Vagina (tissue), 2 donors: ENCODE measurements at regions not wholly inside any gene's neighbourhood (a gene's known extent, or its start where the extent isn't known, plus 50 kb on each side); places are given as distances from the start of the nearest gene placed in this dataset.

Source experiments
- DNase-seq, 2 donors: peaks; one replicate each; pipeline ENCODE4 v3.0.0-alpha.2; 2017; ENCODE audit errors: extremely low spot score in 2 of 2
- H3K27ac ChIP-seq: fragments of 200-600 bp; sonication (generic); one replicate; pipeline ENCODE4 v1.5.1; 2019
- H3K27me3 ChIP-seq: fragments of 200-600 bp; sonication (generic); one replicate; pipeline ENCODE4 v1.5.1; 2019
- H3K36me3 ChIP-seq, 2 donors: fragments of 200-600 bp; sonication (generic); one replicate each; pipeline ENCODE4 v1.5.1; 2017 to 2019
- H3K4me1 ChIP-seq: fragments of 200-600 bp; sonication (generic); one replicate; pipeline ENCODE4 v1.5.1; 2019
- H3K4me3 ChIP-seq, 2 donors: fragments of 200-600 bp; sonication (generic); 1 replicate in 1 of 2; 2 replicates in 1 of 2; pipeline ENCODE4 v1.5.1; 2016 to 2019
- H3K9me3 ChIP-seq: fragments of 200-600 bp; sonication (generic); one replicate; pipeline ENCODE4 v1.5.1; 2019
- CTCF ChIP-seq, 3 experiments: fragments of 450-650 bp in 2 of 3; fragments of 200-600 bp in 1 of 3; sonication (generic) in 1 of 3; IDR thresholded peaks; one replicate each; pipeline ENCODE4 v1.5.1; 2017 to 2019; ENCODE audit warnings: antibody characterized with exemption in 3 of 3, mild to moderate bottlenecking in 2 of 3, moderate library complexity in 2 of 3
- POLR2A ChIP-seq, 2 donors: fragments of 450-650 bp; IDR thresholded peaks; one replicate each; pipeline ENCODE4 v1.6.1; 2017; ENCODE audit warnings: antibody characterized with exemption in 2 of 2, mild to moderate bottlenecking in 2 of 2, moderate library complexity in 2 of 2
- POLR2AphosphoS5 ChIP-seq, 2 donors: sonication (generic); formaldehyde crosslinking; IDR thresholded peaks; one replicate each; pipeline ENCODE4 v1.9.0; 2017; ENCODE audit warnings: antibody characterized with exemption in 2 of 2, mild to moderate bottlenecking in 2 of 2, low read depth in 1 of 2; ENCODE audit not compliant: insufficient read depth in 1 of 2
- intact Hi-C: fragments of 100-400 bp; cut with DNase I; formaldehyde crosslinking; loops from one replicate; pipeline ENCODE4 v1.15.1; 2023

- no peaks in the 10 kb centered on the region for H3K27me3 ChIP-seq
- no peaks in the 10 kb centered on the region for H3K36me3 ChIP-seq
- intact Hi-C loops = no loop called here
- DNase-seq = no peak
- H3K4me3 ChIP-seq = no peak overlapping the region
- H3K27ac ChIP-seq = no peak overlapping the region
- H3K9me3 ChIP-seq = no peaks in the 10 kb centered on the region
- no peak for TF ChIP-seq POLR2A (IDR thresholded peaks at IDR 0.05)
- H3K4me1 ChIP-seq = peaks cover 10% of the 10 kb centered on the region
Observed at GRCh38 chr2:128389388-128390086, 70.9 kb upstream of the HS6ST1 start.

- peak overlapping the region; percentile 6 for H3K27ac ChIP-seq
- peaks cover 10% of the 10 kb centered on the region for H3K4me1 ChIP-seq
- H3K9me3 ChIP-seq = no peaks in the 10 kb centered on the region
- DNase-seq = no peak
- TF ChIP-seq CTCF (IDR thresholded peaks at IDR 0.05) (no peak), POLR2A (IDR thresholded peaks at IDR 0.05) (no peak), POLR2AphosphoS5 (IDR thresholded peaks at IDR 0.05; ENCODE audit: insufficient read depth in 1 of 2, low read depth in 1 of 2) (no peak)
- H3K4me3 ChIP-seq = no peak overlapping the region
- H3K36me3 ChIP-seq = no peaks in the 10 kb centered on the region
- no peaks in the 10 kb centered on the region for H3K27me3 ChIP-seq
- intact Hi-C loops = no loop called here
Observed at GRCh38 chr2:128390256-128390990, 71.8 kb upstream of the HS6ST1 start.

- no peak for TF ChIP-seq CTCF (IDR thresholded peaks at IDR 0.05)
- no peak for TF ChIP-seq POLR2A (IDR thresholded peaks at IDR 0.05)
- TF ChIP-seq POLR2AphosphoS5 (IDR thresholded peaks at IDR 0.05; ENCODE audit: insufficient read depth in 1 of 2, low read depth in 1 of 2) = no peak
- Histone ChIP-seq H3K4me3 (no peak overlapping the region), H3K9me3 (no peaks in the 10 kb centered on the region), H3K27me3 (no peaks in the 10 kb centered on the region), H3K4me1 (peaks cover 10% of the 10 kb centered on the region), H3K36me3 (no peaks in the 10 kb centered on the region), H3K27ac (peak overlapping the region; percentile 17)
- intact Hi-C loops = no loop called here
- DNase-seq = no peak
Observed at GRCh38 chr2:128390991-128391630, 72.4 kb upstream of the HS6ST1 start.

- H3K4me1 ChIP-seq = peaks cover 10% of the 10 kb centered on the region
- H3K27ac ChIP-seq = peak overlapping the region; percentile 17
Observed at GRCh38 chr2:128391679-128392078, 73.0 kb upstream of the HS6ST1 start.

More at GRCh38 chr2:128391679-128392078, 73.0 kb upstream of the HS6ST1 start:
- H3K4me3 ChIP-seq = no peak overlapping the region
- intact Hi-C loops = no loop called here
- H3K36me3 ChIP-seq = no peaks in the 10 kb centered on the region
- TF ChIP-seq POLR2AphosphoS5 (IDR thresholded peaks at IDR 0.05; ENCODE audit: insufficient read depth in 1 of 2, low read depth in 1 of 2) (peak in 1 of 2 donors; percentile 7), POLR2A (IDR thresholded peaks at IDR 0.05) (no peak), CTCF (IDR thresholded peaks at IDR 0.05) (no peak)
- H3K9me3 ChIP-seq = no peaks in the 10 kb centered on the region
- H3K27me3 ChIP-seq = no peaks in the 10 kb centered on the region
- DNase-seq = no peak
